Right lobe of liver (tissue), 4 donors: ENCODE measurements at regions not wholly inside any gene's neighbourhood (a gene's known extent, or its start where the extent isn't known, plus 50 kb on each side); places are given as distances from the start of the nearest gene placed in this dataset.

Experiments
- CTCF ChIP-seq, 4 donors: fragments of 200-600 bp in 3 of 4; fragments of 450-650 bp in 1 of 4; IDR thresholded peaks; one replicate each; pipeline versions ENCODE4 v1.5.1 to v1.8.0; 2016 to 2022; ENCODE audit warnings: antibody characterized with exemption in 4 of 4, mild to moderate bottlenecking in 2 of 4
- POLR2A ChIP-seq: fragments of 450-650 bp; IDR thresholded peaks from one replicate; pipeline ENCODE4 v1.6.1; 2017; ENCODE audit warnings: antibody characterized with exemption, mild to moderate bottlenecking
- donor health status: DM: no; HTN: no; CAD: no.
- donor health status: DM: no; HTN: no; CAD: no.
- donor health status: DM: no; HTN: yes; CAD: no.

GRCh38 chr2:183935005-183935404 lies 663.3 kb upstream of the ZNF804A start:
- TF ChIP-seq CTCF (IDR thresholded peaks at IDR 0.05): no peak
- no peak for TF ChIP-seq POLR2A
